Trophoblast cell (in vitro differentiated cells and primary cell): ENCODE measurements at regions not wholly inside any gene's neighbourhood (a gene's known extent, or its start where the extent isn't known, plus 50 kb on each side); places are given as distances from the start of the nearest gene placed in this dataset.

ENCODE experiments used
- DNase-seq, 2 donors: peaks; one replicate each; pipeline ENCODE4 v3.0.0-alpha.2; 2016
- H2AFZ ChIP-seq: 2 replicates; pipeline ENCODE4 v1.6.1; 2013; ENCODE audit warnings: low read length, moderate library complexity, mild to moderate bottlenecking; ENCODE audit not compliant: insufficient read depth, poor library complexity
- H2AK5ac ChIP-seq: 2 replicates; pipeline ENCODE4 v1.6.1; 2013; ENCODE audit warnings: mild to moderate bottlenecking, low read length
- H2BK120ac ChIP-seq: 2 replicates; pipeline ENCODE4 v1.6.1; 2013; ENCODE audit warnings: low read length, mild to moderate bottlenecking, moderate library complexity; ENCODE audit not compliant: insufficient read depth, poor library complexity
- H2BK12ac ChIP-seq: 2 replicates; pipeline ENCODE4 v1.6.1; 2013; ENCODE audit warnings: mild to moderate bottlenecking, low read length, moderate library complexity
- H2BK5ac ChIP-seq: 2 replicates; pipeline ENCODE4 v1.6.1; 2013; ENCODE audit warnings: low read length, low read depth, moderate library complexity, mild to moderate bottlenecking; ENCODE audit not compliant: poor library complexity
- H3K14ac ChIP-seq: 2 replicates; pipeline ENCODE4 v1.6.1; 2013; ENCODE audit warnings: mild to moderate bottlenecking, low read length
- H3K18ac ChIP-seq: 2 replicates; pipeline ENCODE4 v1.6.1; 2013; ENCODE audit warnings: mild to moderate bottlenecking, low read length
- H3K23ac ChIP-seq: 2 replicates; pipeline ENCODE4 v1.6.1; 2013; ENCODE audit warnings: low read length
- H3K27ac ChIP-seq: 2 replicates; pipeline ENCODE4 v1.5.1; 2013; ENCODE audit warnings: low read depth, mild to moderate bottlenecking, inconsistent platforms, low read length, moderate library complexity
- H3K27me3 ChIP-seq: 2 replicates; pipeline ENCODE4 v1.6.1; 2013; ENCODE audit warnings: inconsistent platforms, mild to moderate bottlenecking, low read length, moderate library complexity; ENCODE audit not compliant: insufficient read depth
- H3K36me3 ChIP-seq, 2 experiments: 1 replicate in 1 of 2; 2 replicates in 1 of 2; pipeline ENCODE4 v1.6.1; 2013; ENCODE audit warnings: low read length in 2 of 2, mild to moderate bottlenecking in 2 of 2, moderate library complexity in 1 of 2; ENCODE audit not compliant: insufficient read depth in 2 of 2, control insufficient read depth in 1 of 2
- H3K4ac ChIP-seq: 2 replicates; pipeline ENCODE4 v1.6.1; 2013; ENCODE audit warnings: low read depth, mild to moderate bottlenecking, low read length, moderate library complexity
- H3K4me1 ChIP-seq, 2 experiments: 1 replicate in 1 of 2; 2 replicates in 1 of 2; pipeline ENCODE4 v1.6.1; 2013; ENCODE audit warnings: low read length in 2 of 2, mild to moderate bottlenecking in 2 of 2, moderate library complexity in 1 of 2; ENCODE audit not compliant: insufficient read depth in 2 of 2, control insufficient read depth in 1 of 2
- H3K4me2 ChIP-seq: 2 replicates; pipeline ENCODE4 v1.6.1; 2013; ENCODE audit warnings: inconsistent platforms, mild to moderate bottlenecking, low read length, moderate library complexity
- H3K4me3 ChIP-seq: 2 replicates; pipeline ENCODE4 v1.5.1; 2013; ENCODE audit warnings: mild to moderate bottlenecking, low read depth, low read length, inconsistent platforms
- H3K79me1 ChIP-seq: one replicate; pipeline ENCODE4 v1.6.1; 2013; ENCODE audit warnings: low read length
- H3K79me2 ChIP-seq: 2 replicates; pipeline ENCODE4 v1.6.1; 2013; ENCODE audit warnings: low read length, mild to moderate bottlenecking; ENCODE audit not compliant: control insufficient read depth, insufficient read depth, poor library complexity
- H3K9ac ChIP-seq: 2 replicates; pipeline ENCODE4 v1.6.1; 2013; ENCODE audit warnings: mild to moderate bottlenecking, low read length
- H3K9me3 ChIP-seq: 2 replicates; pipeline ENCODE4 v1.6.1; 2013; ENCODE audit warnings: low read depth, mild to moderate bottlenecking, control low read depth, inconsistent platforms, low read length; ENCODE audit not compliant: insufficient read depth
- H4K12ac ChIP-seq: 2 replicates; pipeline ENCODE4 v1.6.1; 2013; ENCODE audit warnings: low read depth, mild to moderate bottlenecking, low read length, moderate library complexity
- H4K8ac ChIP-seq: 2 replicates; pipeline ENCODE4 v1.6.1; 2013; ENCODE audit warnings: low read depth, mild to moderate bottlenecking, low read length, moderate library complexity
- H4K91ac ChIP-seq: one replicate; pipeline ENCODE4 v1.6.1; 2013; ENCODE audit warnings: low read depth, mild to moderate bottlenecking, low read length, moderate library complexity
- WGBS: extraction: QIAGEN DNeasy Blood & Tissue Kit; methylation state at CpG from one replicate; pipeline ENCODE4 v1.1.7; 2013; ENCODE audit warnings: missing lambda C conversion rate; ENCODE audit not compliant: insufficient read length, insufficient coverage; ENCODE audit errors: extremely low coverage; 5-methylcytosine and 5-hydroxymethylcytosine counted together

GRCh38 chr13:104553186-104553585 is 1487.0 kb upstream of the SLC10A2 start:
- H3K23ac ChIP-seq, result no peak overlapping the region
- no peaks in the 10 kb centered on the region for H3K79me1 ChIP-seq
- no peak overlapping the region for H2BK5ac ChIP-seq
- no peaks in the 10 kb centered on the region for H3K27me3 ChIP-seq
- no peak overlapping the region for H3K4me2 ChIP-seq
- H4K91ac ChIP-seq, result no peak overlapping the region
- no peak overlapping the region for H2BK12ac ChIP-seq
- no peaks in the 10 kb centered on the region for H3K4me1 ChIP-seq
- WGBS, result no CpG with 5 or more reads among the region's 3 CpGs
- no peak overlapping the region for H4K12ac ChIP-seq
- no peaks in the 10 kb centered on the region for H3K9me3 ChIP-seq
- no peak overlapping the region for H4K8ac ChIP-seq
- H2AFZ ChIP-seq, result no peak overlapping the region
- no peak overlapping the region for H2BK120ac ChIP-seq
- H3K27ac ChIP-seq, result no peak overlapping the region
- H2AK5ac ChIP-seq, result no peak overlapping the region
- no peak overlapping the region for H3K4me3 ChIP-seq
- H3K9ac ChIP-seq, result no peak overlapping the region
- H3K4ac ChIP-seq, result no peak overlapping the region
- H3K14ac ChIP-seq, result no peak overlapping the region
- H3K79me2 ChIP-seq, result no peaks in the 10 kb centered on the region
- DNase-seq, result no peak
- no peak overlapping the region for H3K18ac ChIP-seq
- H3K36me3 ChIP-seq, result no peaks in the 10 kb centered on the region

- no peak overlapping the region for H2AFZ ChIP-seq
- H3K27ac ChIP-seq, result no peak overlapping the region
- H2BK5ac ChIP-seq, result no peak overlapping the region
- H2BK12ac ChIP-seq, result no peak overlapping the region
- H3K14ac ChIP-seq, result no peak overlapping the region
- no peaks in the 10 kb centered on the region for H3K79me1 ChIP-seq
- no peaks in the 10 kb centered on the region for H3K27me3 ChIP-seq
- no peak overlapping the region for H3K4ac ChIP-seq
- no peak overlapping the region for H3K18ac ChIP-seq
- DNase-seq, result no peak
- no peak overlapping the region for H3K4me3 ChIP-seq
- no peak overlapping the region for H2BK120ac ChIP-seq
- H4K91ac ChIP-seq, result no peak overlapping the region
- H3K79me2 ChIP-seq, result no peaks in the 10 kb centered on the region
- H3K4me1 ChIP-seq, result no peaks in the 10 kb centered on the region
- no peak overlapping the region for H2AK5ac ChIP-seq
- no peak overlapping the region for H4K8ac ChIP-seq
- WGBS, result 100% methylated on average over 2 of the region's 10 CpGs
- H3K4me2 ChIP-seq, result no peak overlapping the region
- no peak overlapping the region for H3K9ac ChIP-seq
- H3K9me3 ChIP-seq, result no peaks in the 10 kb centered on the region
- H4K12ac ChIP-seq, result no peak overlapping the region
- no peaks in the 10 kb centered on the region for H3K36me3 ChIP-seq
- H3K23ac ChIP-seq, result no peak overlapping the region
Measured at GRCh38 chr13:104534847-104535246, 1468.6 kb upstream of the SLC10A2 start.

GRCh38 chr13:104532132-104532531 is 1465.9 kb upstream of the SLC10A2 start:
- no peak overlapping the region for H3K27ac ChIP-seq

GRCh38 chr13:104530741-104531140 is 1464.5 kb upstream of the SLC10A2 start:
- Histone ChIP-seq H3K4me2 (no peak overlapping the region), H2BK5ac (no peak overlapping the region), H2BK120ac (no peak overlapping the region), H4K8ac (no peak overlapping the region), H4K91ac (no peak overlapping the region), H2BK12ac (no peak overlapping the region), H3K23ac (no peak overlapping the region), H3K79me2 (no peaks in the 10 kb centered on the region), H3K9me3 (no peaks in the 10 kb centered on the region), H2AK5ac (no peak overlapping the region), H3K14ac (no peak overlapping the region), H3K4me3 (no peak overlapping the region), H3K9ac (no peak overlapping the region), H3K18ac (no peak overlapping the region), H4K12ac (no peak overlapping the region), H3K27ac (no peak overlapping the region), H3K79me1 (no peaks in the 10 kb centered on the region), H2AFZ (no peak overlapping the region), H3K4me1 (no peaks in the 10 kb centered on the region), H3K36me3 (no peaks in the 10 kb centered on the region), H3K27me3 (no peaks in the 10 kb centered on the region), H3K4ac (no peak overlapping the region)
- no peak for DNase-seq

More at GRCh38 chr13:104532132-104532531, 1465.9 kb upstream of the SLC10A2 start:
- no peaks in the 10 kb centered on the region for H3K4me1 ChIP-seq
- no peak overlapping the region for H3K4me2 ChIP-seq
- H3K79me2 ChIP-seq, result no peaks in the 10 kb centered on the region
- H3K23ac ChIP-seq, result no peak overlapping the region
- H2AK5ac ChIP-seq, result no peak overlapping the region
- H3K14ac ChIP-seq, result no peak overlapping the region
- H3K27me3 ChIP-seq, result no peaks in the 10 kb centered on the region
- no peak overlapping the region for H3K4me3 ChIP-seq
- H4K91ac ChIP-seq, result no peak overlapping the region
- no peaks in the 10 kb centered on the region for H3K36me3 ChIP-seq
- H2BK120ac ChIP-seq, result no peak overlapping the region
- no peak for DNase-seq
- no peak overlapping the region for H3K4ac ChIP-seq
- no peaks in the 10 kb centered on the region for H3K79me1 ChIP-seq
- H4K12ac ChIP-seq, result no peak overlapping the region
- H2BK5ac ChIP-seq, result no peak overlapping the region
- H3K9ac ChIP-seq, result no peak overlapping the region
- H3K9me3 ChIP-seq, result no peaks in the 10 kb centered on the region
- H3K18ac ChIP-seq, result no peak overlapping the region
- H2AFZ ChIP-seq, result no peak overlapping the region
- no peak overlapping the region for H4K8ac ChIP-seq
- no peak overlapping the region for H2BK12ac ChIP-seq

GRCh38 chr13:104526561-104526960 is 1460.3 kb upstream of the SLC10A2 start:
- Histone ChIP-seq H2BK5ac (no peak overlapping the region), H3K14ac (no peak overlapping the region), H3K4me2 (no peak overlapping the region), H4K12ac (no peak overlapping the region), H2BK12ac (no peak overlapping the region), H2AK5ac (no peak overlapping the region), H4K8ac (no peak overlapping the region), H3K36me3 (no peaks in the 10 kb centered on the region), H2BK120ac (no peak overlapping the region), H3K79me1 (no peaks in the 10 kb centered on the region), H3K27me3 (no peaks in the 10 kb centered on the region), H3K27ac (no peak overlapping the region), H3K4me1 (no peaks in the 10 kb centered on the region), H2AFZ (no peak overlapping the region), H3K79me2 (no peaks in the 10 kb centered on the region), H3K18ac (no peak overlapping the region), H3K4me3 (no peak overlapping the region), H4K91ac (no peak overlapping the region), H3K9ac (no peak overlapping the region), H3K23ac (no peak overlapping the region), H3K4ac (no peak overlapping the region), H3K9me3 (peaks cover 4% of the 10 kb centered on the region)
- DNase-seq, result no peak
